HEK293 (cell line): ENCODE measurements at regions not wholly inside any gene's neighbourhood (a gene's known extent, or its start where the extent isn't known, plus 50 kb on each side); places are given as distances from the start of the nearest gene placed in this dataset.

ENCODE experiments used
- BCL6B ChIP-seq: fragments of 450-650 bp; formaldehyde crosslinking; IDR thresholded peaks from 2 replicates; pipeline ENCODE4 v1.5.1; 2017; ENCODE audit warnings: missing biosample characterization, missing genetic modification characterization
- KLF7 ChIP-seq: fragments of 450-650 bp; formaldehyde crosslinking; IDR thresholded peaks from 2 replicates; pipeline ENCODE4 v1.5.1; 2016; ENCODE audit warnings: missing biosample characterization, missing genetic modification characterization, borderline replicate concordance
- ZBTB17 ChIP-seq: fragments of 450-650 bp; formaldehyde crosslinking; IDR thresholded peaks from 2 replicates; pipeline ENCODE4 v1.5.1; 2016; ENCODE audit warnings: missing biosample characterization, missing genetic modification characterization
- ZNF146 ChIP-seq: fragments of 450-650 bp; formaldehyde crosslinking; IDR thresholded peaks from 2 replicates; pipeline ENCODE4 v1.5.1; 2016; ENCODE audit warnings: missing biosample characterization, missing genetic modification characterization
- ZNF214 ChIP-seq: fragments of 450-650 bp; formaldehyde crosslinking; IDR thresholded peaks from 2 replicates; pipeline ENCODE4 v1.5.1; 2017; ENCODE audit warnings: missing biosample characterization, mild to moderate bottlenecking, missing genetic modification characterization, borderline replicate concordance
- ZNF239 ChIP-seq: fragments of 450-650 bp; formaldehyde crosslinking; IDR thresholded peaks from 2 replicates; pipeline ENCODE4 v1.5.1; 2016; ENCODE audit warnings: missing biosample characterization, missing genetic modification characterization
- ZNF274 ChIP-seq, 2 experiments: fragments of 200-500 bp in 1 of 2; fragments of 450-650 bp in 1 of 2; sonication (Bioruptor generic) in 1 of 2; formaldehyde crosslinking in 1 of 2; IDR thresholded peaks; 2 replicates each; pipeline versions ENCODE4 v1.5.1 to v1.6.1; 2014 to 2016; ENCODE audit warnings: borderline replicate concordance in 1 of 2, inconsistent platforms in 1 of 2, low read length in 1 of 2, missing biosample characterization in 1 of 2, missing genetic modification characterization in 1 of 2
- ZNF548 ChIP-seq: fragments of 450-650 bp; formaldehyde crosslinking; IDR thresholded peaks from 2 replicates; pipeline ENCODE4 v1.5.1; 2016; ENCODE audit warnings: missing biosample characterization, missing genetic modification characterization
- ZNF560 ChIP-seq: fragments of 450-650 bp; formaldehyde crosslinking; IDR thresholded peaks from 2 replicates; pipeline ENCODE4 v1.5.1; 2017; ENCODE audit warnings: missing biosample characterization, missing genetic modification characterization, borderline replicate concordance
- ZNF670 ChIP-seq: fragments of 450-650 bp; formaldehyde crosslinking; IDR thresholded peaks from 2 replicates; pipeline ENCODE4 v1.5.1; 2016; ENCODE audit warnings: missing biosample characterization, missing genetic modification characterization, low read depth
- TF ChIP-seq, protein P1 (sequence below): fragments of 450-650 bp; formaldehyde crosslinking; IDR thresholded peaks from 2 replicates; pipeline ENCODE4 v1.5.1; 2016; ENCODE audit warnings: missing biosample characterization, missing genetic modification characterization
- TF ChIP-seq, protein P2 (sequence below): fragments of 450-650 bp; formaldehyde crosslinking; IDR thresholded peaks from 2 replicates; pipeline ENCODE4 v1.5.1; 2016; ENCODE audit warnings: missing biosample characterization, missing genetic modification characterization, low read depth

- TF ChIP-seq, protein P1, sequence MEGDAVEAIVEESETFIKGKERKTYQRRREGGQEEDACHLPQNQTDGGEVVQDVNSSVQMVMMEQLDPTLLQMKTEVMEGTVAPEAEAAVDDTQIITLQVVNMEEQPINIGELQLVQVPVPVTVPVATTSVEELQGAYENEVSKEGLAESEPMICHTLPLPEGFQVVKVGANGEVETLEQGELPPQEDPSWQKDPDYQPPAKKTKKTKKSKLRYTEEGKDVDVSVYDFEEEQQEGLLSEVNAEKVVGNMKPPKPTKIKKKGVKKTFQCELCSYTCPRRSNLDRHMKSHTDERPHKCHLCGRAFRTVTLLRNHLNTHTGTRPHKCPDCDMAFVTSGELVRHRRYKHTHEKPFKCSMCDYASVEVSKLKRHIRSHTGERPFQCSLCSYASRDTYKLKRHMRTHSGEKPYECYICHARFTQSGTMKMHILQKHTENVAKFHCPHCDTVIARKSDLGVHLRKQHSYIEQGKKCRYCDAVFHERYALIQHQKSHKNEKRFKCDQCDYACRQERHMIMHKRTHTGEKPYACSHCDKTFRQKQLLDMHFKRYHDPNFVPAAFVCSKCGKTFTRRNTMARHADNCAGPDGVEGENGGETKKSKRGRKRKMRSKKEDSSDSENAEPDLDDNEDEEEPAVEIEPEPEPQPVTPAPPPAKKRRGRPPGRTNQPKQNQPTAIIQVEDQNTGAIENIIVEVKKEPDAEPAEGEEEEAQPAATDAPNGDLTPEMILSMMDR (tag by site-specific recombination), result no peak
- TF ChIP-seq ZNF239 (tag by site-specific recombination) (no peak), ZNF146 (tag by site-specific recombination) (no peak), ZNF214 (tag by site-specific recombination) (no peak), ZNF548 (tag by site-specific recombination) (no peak), ZNF274 (IDR thresholded peaks at IDR 0.05; ENCODE audit: low read length) (no peak), ZNF274 (tag by site-specific recombination; IDR thresholded peaks at IDR 0.05; ENCODE audit: borderline replicate concordance) (no peak), ZBTB17 (tag by site-specific recombination) (no peak), BCL6B (tag by site-specific recombination) (no peak), ZNF670 (tag by site-specific recombination) (no peak), ZNF560 (no peak), KLF7 (tag by site-specific recombination) (no peak)
- TF ChIP-seq, protein P2, sequence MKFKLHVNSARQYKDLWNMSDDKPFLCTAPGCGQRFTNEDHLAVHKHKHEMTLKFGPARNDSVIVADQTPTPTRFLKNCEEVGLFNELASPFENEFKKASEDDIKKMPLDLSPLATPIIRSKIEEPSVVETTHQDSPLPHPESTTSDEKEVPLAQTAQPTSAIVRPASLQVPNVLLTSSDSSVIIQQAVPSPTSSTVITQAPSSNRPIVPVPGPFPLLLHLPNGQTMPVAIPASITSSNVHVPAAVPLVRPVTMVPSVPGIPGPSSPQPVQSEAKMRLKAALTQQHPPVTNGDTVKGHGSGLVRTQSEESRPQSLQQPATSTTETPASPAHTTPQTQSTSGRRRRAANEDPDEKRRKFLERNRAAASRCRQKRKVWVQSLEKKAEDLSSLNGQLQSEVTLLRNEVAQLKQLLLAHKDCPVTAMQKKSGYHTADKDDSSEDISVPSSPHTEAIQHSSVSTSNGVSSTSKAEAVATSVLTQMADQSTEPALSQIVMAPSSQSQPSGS, result no peak
Observed at GRCh38 chr2:12504443-12504842, 212.3 kb upstream of the TRIB2 start.
